ENCODE measurements at regions not wholly inside any gene's neighbourhood (a gene's known extent, or its start where the extent isn't known, plus 50 kb on each side); places are given as distances from the start of the nearest gene placed in this dataset.

DNA sequence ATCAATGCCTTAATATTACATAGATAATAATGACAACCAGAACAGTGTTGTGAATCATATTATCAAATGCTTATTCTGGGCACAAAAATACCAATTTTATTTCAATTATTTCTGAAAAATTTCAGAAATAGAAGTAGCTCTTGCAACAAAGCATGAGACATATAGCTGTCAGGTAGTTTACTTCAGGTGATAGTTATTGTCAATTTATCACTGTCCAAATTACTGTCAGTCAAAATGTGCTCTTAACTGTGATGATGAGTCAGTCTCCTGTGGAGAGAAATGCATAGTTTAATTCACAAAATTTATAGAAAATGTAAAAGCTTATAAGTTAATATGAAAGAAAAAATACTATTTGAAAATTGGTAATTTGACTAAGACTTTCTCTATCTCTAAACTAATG, 1078.4 kb upstream of the GBE1 start:
- Histone ChIP-seq H3K36me3 (no peaks in the 10 kb centered on the region), H3K27me3 (no peaks in the 10 kb centered on the region), H3K9me3 (peaks cover 0 to 23% of the 10 kb centered on the region in 2 donors), H3K4me3 (no peak overlapping the region), H3K4me1 (no peaks in the 10 kb centered on the region), H3K27ac (no peak overlapping the region)
- DNase-seq (no peak), ATAC-seq (no peak)
- TF ChIP-seq, protein P1, sequence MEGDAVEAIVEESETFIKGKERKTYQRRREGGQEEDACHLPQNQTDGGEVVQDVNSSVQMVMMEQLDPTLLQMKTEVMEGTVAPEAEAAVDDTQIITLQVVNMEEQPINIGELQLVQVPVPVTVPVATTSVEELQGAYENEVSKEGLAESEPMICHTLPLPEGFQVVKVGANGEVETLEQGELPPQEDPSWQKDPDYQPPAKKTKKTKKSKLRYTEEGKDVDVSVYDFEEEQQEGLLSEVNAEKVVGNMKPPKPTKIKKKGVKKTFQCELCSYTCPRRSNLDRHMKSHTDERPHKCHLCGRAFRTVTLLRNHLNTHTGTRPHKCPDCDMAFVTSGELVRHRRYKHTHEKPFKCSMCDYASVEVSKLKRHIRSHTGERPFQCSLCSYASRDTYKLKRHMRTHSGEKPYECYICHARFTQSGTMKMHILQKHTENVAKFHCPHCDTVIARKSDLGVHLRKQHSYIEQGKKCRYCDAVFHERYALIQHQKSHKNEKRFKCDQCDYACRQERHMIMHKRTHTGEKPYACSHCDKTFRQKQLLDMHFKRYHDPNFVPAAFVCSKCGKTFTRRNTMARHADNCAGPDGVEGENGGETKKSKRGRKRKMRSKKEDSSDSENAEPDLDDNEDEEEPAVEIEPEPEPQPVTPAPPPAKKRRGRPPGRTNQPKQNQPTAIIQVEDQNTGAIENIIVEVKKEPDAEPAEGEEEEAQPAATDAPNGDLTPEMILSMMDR (IDR thresholded peaks at IDR 0.05) = no peak
- intact Hi-C loops (cut with DNase I) = no loop called here

DNA sequence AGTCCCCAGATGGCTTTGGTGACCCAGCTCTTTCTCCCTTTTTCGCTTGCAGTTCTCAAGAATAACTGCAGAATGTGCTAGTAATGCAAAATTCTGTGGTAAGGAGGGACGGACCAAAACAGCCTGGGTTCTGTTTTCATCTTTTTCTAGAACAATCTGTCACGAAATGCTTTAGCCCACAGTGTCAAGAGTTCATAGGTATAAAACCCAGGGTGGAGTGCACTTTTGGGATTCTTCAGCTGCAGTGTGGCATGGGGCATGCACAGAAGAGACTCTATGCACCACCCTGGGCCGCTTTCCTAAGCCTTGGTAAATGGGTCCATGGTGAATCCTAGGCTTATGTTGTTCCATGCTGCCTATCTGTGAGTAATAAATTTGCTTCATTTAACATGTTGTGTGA, 1072.7 kb upstream of the GBE1 start:
- ATAC-seq = no peak
- Histone ChIP-seq H3K4me3 (no peak overlapping the region), H3K9me3 (peaks cover 0 to 6% of the 10 kb centered on the region in 2 donors), H3K4me1 (no peaks in the 10 kb centered on the region), H3K27me3 (no peaks in the 10 kb centered on the region), H3K27ac (no peak overlapping the region), H3K36me3 (no peaks in the 10 kb centered on the region)
- no peak for DNase-seq
- intact Hi-C loops (cut with DNase I) = no loop called here
- TF ChIP-seq, protein P1 (IDR thresholded peaks at IDR 0.05) = no peak

DNA sequence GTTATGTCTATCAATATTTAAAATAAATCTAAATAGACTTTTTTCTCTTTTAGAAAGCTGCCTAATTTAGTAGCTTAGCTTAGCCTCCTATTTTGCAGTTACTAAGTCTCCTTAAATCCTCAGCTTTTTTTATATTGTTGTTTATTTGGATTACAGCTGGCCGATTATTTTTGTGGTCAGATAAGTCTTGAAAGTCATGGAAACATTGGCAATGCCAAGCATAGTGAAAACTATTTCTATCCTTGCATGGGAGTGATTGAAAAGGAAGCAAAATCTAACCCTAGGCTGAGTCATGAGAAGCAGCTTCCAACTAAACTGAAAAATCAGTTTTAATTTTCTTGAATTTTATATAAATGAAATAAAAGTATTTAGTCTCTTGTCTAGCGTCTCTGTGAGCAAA, 1063.0 kb upstream of the GBE1 start:
- DNase-seq (no peak), ATAC-seq (no peak)
- Histone ChIP-seq H3K27me3 (no peaks in the 10 kb centered on the region), H3K27ac (no peak overlapping the region), H3K36me3 (no peaks in the 10 kb centered on the region), H3K4me1 (no peaks in the 10 kb centered on the region), H3K4me3 (no peak overlapping the region), H3K9me3 (no peaks in the 10 kb centered on the region)
- TF ChIP-seq, protein P1 (IDR thresholded peaks at IDR 0.05) = no peak
- intact Hi-C loops (cut with DNase I) = no loop called here

DNA sequence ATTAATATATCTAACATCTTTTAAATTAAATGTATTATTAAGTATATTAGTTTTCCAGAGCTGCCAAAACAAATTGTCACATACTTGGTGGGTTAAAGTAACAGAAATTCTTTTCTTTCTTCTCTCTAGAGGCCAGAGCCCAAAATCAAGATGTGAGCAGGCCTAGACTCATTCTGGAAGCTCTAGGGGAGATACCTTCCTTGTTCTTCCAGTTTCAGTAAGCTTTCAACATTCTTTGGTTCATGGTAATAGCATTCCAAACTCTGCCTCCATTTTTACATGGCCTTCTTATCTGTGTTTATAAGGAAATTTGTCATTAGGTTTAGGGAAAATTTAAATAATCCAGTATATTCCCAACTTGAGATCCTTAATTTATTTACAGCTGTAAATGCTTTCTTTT, 1054.6 kb upstream of the GBE1 start:
- Histone ChIP-seq H3K4me3 (no peak overlapping the region), H3K36me3 (no peaks in the 10 kb centered on the region), H3K9me3 (peaks cover 0 to 39% of the 10 kb centered on the region in 2 donors), H3K27ac (no peak overlapping the region), H3K27me3 (no peaks in the 10 kb centered on the region), H3K4me1 (no peaks in the 10 kb centered on the region)
- ATAC-seq (no peak), DNase-seq (no peak)
- intact Hi-C loops (cut with DNase I) = no loop called here
- TF ChIP-seq, protein P1 (IDR thresholded peaks at IDR 0.05) = no peak

DNA sequence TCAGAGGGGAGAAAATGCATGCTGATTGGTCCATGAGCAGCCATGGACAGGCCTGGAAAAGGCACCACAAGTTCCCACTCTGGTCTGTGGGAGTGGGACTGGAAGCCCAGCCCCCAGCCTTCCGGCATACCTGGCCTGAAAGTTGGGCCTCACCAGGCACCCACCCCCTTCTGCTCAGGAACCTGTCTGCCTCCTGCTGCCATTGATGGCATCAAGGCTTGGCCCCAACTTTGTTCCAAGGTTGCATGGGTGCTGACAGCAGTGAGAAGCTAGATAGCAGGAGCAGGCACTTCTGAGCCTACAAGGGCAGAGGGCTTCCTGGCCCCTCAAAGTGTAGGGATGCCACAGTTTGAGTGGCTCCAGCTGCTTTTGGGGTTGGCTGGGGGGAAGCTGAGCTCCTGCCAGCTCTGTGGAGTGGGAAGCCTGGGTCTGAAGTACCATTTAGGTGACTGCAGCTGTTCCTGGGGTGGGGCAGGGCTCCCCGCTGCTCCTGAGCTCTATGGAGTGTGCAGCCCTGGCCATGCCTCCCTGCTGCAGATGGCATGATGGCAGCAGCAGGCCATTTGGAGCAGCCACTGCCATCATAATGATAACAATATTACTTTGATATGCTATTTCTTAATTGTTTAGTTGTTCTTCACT, 1054.1 kb upstream of the GBE1 start:
- Histone ChIP-seq H3K27ac (no peak overlapping the region), H3K36me3 (no peaks in the 10 kb centered on the region), H3K4me1 (no peaks in the 10 kb centered on the region), H3K4me3 (no peak overlapping the region), H3K27me3 (no peaks in the 10 kb centered on the region), H3K9me3 (peaks cover 0 to 39% of the 10 kb centered on the region in 2 donors)
- DNase-seq (peak in 1 of 4 donors; percentile 33), ATAC-seq (no peak)
- TF ChIP-seq, protein P1 (IDR thresholded peaks at IDR 0.05) = no peak
- intact Hi-C loops (cut with DNase I) = no loop called here

All from left lung (tissue), 4 donors.